Loucy (cell line): ENCODE measurements at regions not wholly inside any gene's neighbourhood (a gene's known extent, or its start where the extent isn't known, plus 50 kb on each side); places are given as distances from the start of the nearest gene placed in this dataset.

Experiments used
- CTCF ChIP-seq: fragments of 200-600 bp; sonication (generic); conservative IDR thresholded peaks from 2 replicates; pipeline ENCODE4 v1.5.1; 2014; ENCODE audit warnings: mild to moderate bottlenecking, antibody characterized with exemption, low read length
- EZH2phosphoT487 ChIP-seq: fragments of 200-600 bp; IDR thresholded peaks from 2 replicates; pipeline ENCODE4 v1.6.1; 2018; ENCODE audit warnings: antibody characterized with exemption, mild to moderate bottlenecking, moderate library complexity, borderline replicate concordance

- no peak for TF ChIP-seq CTCF
- TF ChIP-seq EZH2phosphoT487: no peak
Measured at GRCh38 chr1:187063271-187063670, 234.5 kb downstream of the PLA2G4A start.
